GM23338 (cell line): ENCODE measurements at regions not wholly inside any gene's neighbourhood (a gene's known extent, or its start where the extent isn't known, plus 50 kb on each side); places are given as distances from the start of the nearest gene placed in this dataset.

Experiments
- ATAC-seq: fragments of 200-7000 bp; cut with Tn5 transposase; 3 replicates; pipeline ENCODE4 v1.9.1; 2020
- DNase-seq: peaks from one replicate; pipeline ENCODE4 v3.0.0-alpha.2; 2015; ENCODE audit warnings: low spot score
- H2AFZ ChIP-seq: fragments of 200-600 bp; sonication (generic); 2 replicates; pipeline ENCODE4 v1.8.0; 2016; ENCODE audit warnings: antibody characterized with exemption, mild to moderate bottlenecking, moderate library complexity
- H3F3A ChIP-seq: fragments of 200-600 bp; sonication (generic); replicated peaks from 2 replicates; pipeline ENCODE4 v1.8.0; 2017; ENCODE audit warnings: antibody characterized with exemption, mixed run types, low read depth
- H3K27ac ChIP-seq: fragments of 200-600 bp; sonication (generic); 2 replicates; pipeline ENCODE4 v1.6.1; 2016; ENCODE audit warnings: low read depth
- H3K27me3 ChIP-seq: fragments of 200-600 bp; sonication (generic); 2 replicates; pipeline ENCODE4 v1.8.0; 2016; ENCODE audit warnings: mild to moderate bottlenecking, mixed run types, moderate library complexity; ENCODE audit not compliant: insufficient read depth
- H3K36me3 ChIP-seq: fragments of 200-600 bp; sonication (generic); 2 replicates; pipeline ENCODE4 v1.8.0; 2016; ENCODE audit warnings: mild to moderate bottlenecking; ENCODE audit not compliant: insufficient read depth
- H3K4me1 ChIP-seq: fragments of 200-600 bp; sonication (generic); 2 replicates; pipeline ENCODE4 v1.8.0; 2016; ENCODE audit warnings: mild to moderate bottlenecking, moderate library complexity; ENCODE audit not compliant: insufficient read depth
- H3K4me2 ChIP-seq: fragments of 200-600 bp; sonication (generic); 2 replicates; pipeline ENCODE4 v1.7.1; 2017; ENCODE audit warnings: mixed run types
- H3K4me3 ChIP-seq: fragments of 200-600 bp; sonication (generic); 2 replicates; pipeline ENCODE4 v1.6.1; 2016; ENCODE audit warnings: mixed run types
- H3K79me2 ChIP-seq: fragments of 200-600 bp; sonication (generic); replicated peaks from 2 replicates; pipeline ENCODE4 v1.8.0; 2017; ENCODE audit warnings: mild to moderate bottlenecking; ENCODE audit not compliant: insufficient read depth
- H3K9me2 ChIP-seq: fragments of 200-600 bp; sonication (generic); 2 replicates; pipeline ENCODE4 v1.8.0; 2017; ENCODE audit not compliant: insufficient read depth
- H4K20me1 ChIP-seq: fragments of 200-600 bp; sonication (generic); replicated peaks from 2 replicates; pipeline ENCODE4 v1.8.0; 2017; ENCODE audit warnings: mild to moderate bottlenecking; ENCODE audit not compliant: insufficient read depth
- H3K27ac Mint-ChIP-seq: 2 replicates; pipeline ENCODE4 v1.8.0; 2020; ENCODE audit warnings: inconsistent platforms, mild to moderate bottlenecking, moderate library complexity, mixed read lengths
- H3K27me3 Mint-ChIP-seq: 3 replicates; pipeline ENCODE4 v1.8.0; 2022; ENCODE audit warnings: low read depth, mild to moderate bottlenecking, moderate library complexity, mixed read lengths, inconsistent platforms; ENCODE audit not compliant: insufficient read depth, poor library complexity
- H3K36me3 Mint-ChIP-seq: 3 replicates; pipeline ENCODE4 v1.8.0; 2021; ENCODE audit warnings: low read depth, mild to moderate bottlenecking, inconsistent platforms, moderate library complexity, mixed read lengths
- H3K4me1 Mint-ChIP-seq: 3 replicates; pipeline ENCODE4 v1.8.0; 2020; ENCODE audit warnings: mild to moderate bottlenecking, inconsistent platforms, mixed read lengths
- H3K4me3 Mint-ChIP-seq: 3 replicates; pipeline ENCODE4 v1.8.0; 2021; ENCODE audit warnings: moderate library complexity, mild to moderate bottlenecking, inconsistent platforms, mixed read lengths
- H3K9me3 Mint-ChIP-seq: 3 replicates; pipeline ENCODE4 v1.8.0; 2020; ENCODE audit warnings: moderate library complexity, mild to moderate bottlenecking, inconsistent platforms, mixed read lengths
- CREB1 ChIP-seq: fragments of 250-450 bp; sonication (Bioruptor Pico); IDR thresholded peaks from 2 replicates; pipeline ENCODE4 v1.5.0; 2020; ENCODE audit warnings: low read depth, mild to moderate bottlenecking, moderate library complexity
- EZH2 ChIP-seq: fragments of 200-600 bp; sonication (generic); IDR thresholded peaks from one replicate; pipeline ENCODE4 v1.8.0; 2017; ENCODE audit warnings: antibody characterized with exemption, mild to moderate bottlenecking, low read depth; ENCODE audit not compliant: unreplicated experiment
- EZH2phosphoT487 ChIP-seq: fragments of 200-600 bp; sonication (generic); IDR thresholded peaks from one replicate; pipeline ENCODE4 v1.8.1; 2018; ENCODE audit warnings: antibody characterized with exemption; ENCODE audit not compliant: unreplicated experiment
- JUNB ChIP-seq: IDR thresholded peaks from one replicate; pipeline ENCODE4 v1.6.1; 2016; ENCODE audit warnings: antibody characterized with exemption; ENCODE audit not compliant: unreplicated experiment
- NANOG ChIP-seq: IDR thresholded peaks from 2 replicates; pipeline ENCODE4 v1.6.1; 2016; ENCODE audit warnings: antibody characterized with exemption, borderline replicate concordance
- POLR2AphosphoS5 ChIP-seq: IDR thresholded peaks from 2 replicates; pipeline ENCODE4 v1.6.1; 2016; ENCODE audit warnings: antibody characterized with exemption, low read depth
- REST ChIP-seq: IDR thresholded peaks from one replicate; pipeline ENCODE4 v1.6.1; 2018; ENCODE audit warnings: antibody characterized with exemption; ENCODE audit not compliant: unreplicated experiment
- STAT1 ChIP-seq: IDR thresholded peaks from one replicate; pipeline ENCODE4 v1.6.1; 2016; ENCODE audit warnings: antibody characterized with exemption; ENCODE audit not compliant: unreplicated experiment
- ZNF114 ChIP-seq: fragments of 250-450 bp; sonication (Bioruptor Pico); IDR thresholded peaks from 2 replicates; pipeline ENCODE4 v1.5.0; 2020; ENCODE audit warnings: mild to moderate bottlenecking, moderate library complexity
- ZNF331 ChIP-seq: fragments of 250-450 bp; sonication (Bioruptor Pico); IDR thresholded peaks from 2 replicates; pipeline ENCODE4 v1.5.0; 2020; ENCODE audit warnings: low read depth, mild to moderate bottlenecking, moderate library complexity
- ZNF462 ChIP-seq: fragments of 250-450 bp; sonication (Bioruptor Pico); IDR thresholded peaks from 2 replicates; pipeline ENCODE4 v1.5.0; 2020; ENCODE audit warnings: mild to moderate bottlenecking, moderate library complexity
- TF ChIP-seq, protein P1 (sequence below): IDR thresholded peaks from 2 replicates; pipeline ENCODE4 v1.6.1; 2016; ENCODE audit warnings: antibody characterized with exemption
- TF ChIP-seq, protein P2 (sequence below), 2 experiments: fragments of 200-600 bp in 1 of 2; sonication (generic) in 1 of 2; conservative IDR thresholded peaks; 2 replicates each; pipeline versions ENCODE4 v1.5.1 to v1.6.1; 2016 to 2017; ENCODE audit warnings: antibody characterized with exemption in 2 of 2, low read depth in 2 of 2, mild to moderate bottlenecking in 2 of 2, moderate library complexity in 1 of 2

DNA sequence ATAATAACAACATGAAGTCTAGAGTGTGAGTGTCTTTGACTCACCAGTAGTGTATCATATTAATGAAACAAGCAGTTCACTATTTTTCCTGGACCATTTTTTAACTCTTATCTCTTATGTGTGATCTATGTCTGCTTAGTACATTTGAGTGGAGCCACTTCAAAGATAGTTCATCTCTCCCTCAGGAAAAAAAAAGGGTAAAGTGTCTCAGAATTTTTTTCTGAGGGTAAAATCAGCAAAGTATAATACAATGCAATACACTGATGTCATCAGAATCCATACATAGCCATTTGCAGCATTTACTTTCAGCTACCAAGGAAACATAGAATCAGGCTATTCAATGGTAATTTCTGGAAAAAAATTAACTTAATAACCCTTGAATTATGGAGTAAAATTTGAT, 706.7 kb downstream of the DNAJB9 start:
- Histone ChIP-seq H3K9me2 (peaks cover 6% of the 10 kb centered on the region; the same call in 1 of the 2 replicates), H3K79me2 (no peaks in the 10 kb centered on the region), H3K27ac (no peak overlapping the region), H3K36me3 (no peaks in the 10 kb centered on the region), H4K20me1 (no peaks in the 10 kb centered on the region), H3K27me3 (no peaks in the 10 kb centered on the region), H3K4me2 (no peak overlapping the region), H2AFZ (no peak overlapping the region), H3F3A (no peaks in the 10 kb centered on the region), H3K4me3 (no peak overlapping the region), H3K4me1 (no peaks in the 10 kb centered on the region)
- TF ChIP-seq NANOG = no peak
- TF ChIP-seq REST = no peak
- TF ChIP-seq POLR2AphosphoS5 = no peak
- TF ChIP-seq, protein P1, sequence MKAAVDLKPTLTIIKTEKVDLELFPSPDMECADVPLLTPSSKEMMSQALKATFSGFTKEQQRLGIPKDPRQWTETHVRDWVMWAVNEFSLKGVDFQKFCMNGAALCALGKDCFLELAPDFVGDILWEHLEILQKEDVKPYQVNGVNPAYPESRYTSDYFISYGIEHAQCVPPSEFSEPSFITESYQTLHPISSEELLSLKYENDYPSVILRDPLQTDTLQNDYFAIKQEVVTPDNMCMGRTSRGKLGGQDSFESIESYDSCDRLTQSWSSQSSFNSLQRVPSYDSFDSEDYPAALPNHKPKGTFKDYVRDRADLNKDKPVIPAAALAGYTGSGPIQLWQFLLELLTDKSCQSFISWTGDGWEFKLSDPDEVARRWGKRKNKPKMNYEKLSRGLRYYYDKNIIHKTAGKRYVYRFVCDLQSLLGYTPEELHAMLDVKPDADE = no peak
- TF ChIP-seq STAT1 = no peak
- no peak for TF ChIP-seq ZNF462 (CRISPR knock-in tag)
- no peak for TF ChIP-seq EZH2
- no peak for TF ChIP-seq ZNF114 (CRISPR knock-in tag)
- no peak for TF ChIP-seq EZH2phosphoT487
- TF ChIP-seq CREB1 (CRISPR knock-in tag) = no peak
- TF ChIP-seq ZNF331 = no peak
- TF ChIP-seq, protein P2, sequence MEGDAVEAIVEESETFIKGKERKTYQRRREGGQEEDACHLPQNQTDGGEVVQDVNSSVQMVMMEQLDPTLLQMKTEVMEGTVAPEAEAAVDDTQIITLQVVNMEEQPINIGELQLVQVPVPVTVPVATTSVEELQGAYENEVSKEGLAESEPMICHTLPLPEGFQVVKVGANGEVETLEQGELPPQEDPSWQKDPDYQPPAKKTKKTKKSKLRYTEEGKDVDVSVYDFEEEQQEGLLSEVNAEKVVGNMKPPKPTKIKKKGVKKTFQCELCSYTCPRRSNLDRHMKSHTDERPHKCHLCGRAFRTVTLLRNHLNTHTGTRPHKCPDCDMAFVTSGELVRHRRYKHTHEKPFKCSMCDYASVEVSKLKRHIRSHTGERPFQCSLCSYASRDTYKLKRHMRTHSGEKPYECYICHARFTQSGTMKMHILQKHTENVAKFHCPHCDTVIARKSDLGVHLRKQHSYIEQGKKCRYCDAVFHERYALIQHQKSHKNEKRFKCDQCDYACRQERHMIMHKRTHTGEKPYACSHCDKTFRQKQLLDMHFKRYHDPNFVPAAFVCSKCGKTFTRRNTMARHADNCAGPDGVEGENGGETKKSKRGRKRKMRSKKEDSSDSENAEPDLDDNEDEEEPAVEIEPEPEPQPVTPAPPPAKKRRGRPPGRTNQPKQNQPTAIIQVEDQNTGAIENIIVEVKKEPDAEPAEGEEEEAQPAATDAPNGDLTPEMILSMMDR (conservative IDR thresholded peaks at IDR 0.05; ENCODE audit: low read depth in 2 of 2) = no peak
- TF ChIP-seq JUNB = no peak
- Mint-ChIP-seq H3K4me1 (no peaks in the 10 kb centered on the region), H3K27ac (no peak overlapping the region), H3K36me3 (no peaks in the 10 kb centered on the region), H3K4me3 (no peak overlapping the region), H3K9me3 (no peaks in the 10 kb centered on the region), H3K27me3 (no peaks in the 10 kb centered on the region)
- ATAC-seq (no peak), DNase-seq (no peak)
